ENCODE measurements at regions not wholly inside any gene's neighbourhood (a gene's known extent, or its start where the extent isn't known, plus 50 kb on each side); places are given as distances from the start of the nearest gene placed in this dataset.

- ATAC-seq (no peak), FAIRE-seq (no peak), DNase-seq (ENCODE audit: extremely low read depth in 1 of 4, low spot score in 3 of 4) (no peak)
- Histone ChIP-seq H2AFZ (ENCODE audit: low read depth, low read length) (no peak overlapping the region), H3K27me3 (ENCODE audit: control insufficient read depth in 2 of 2, insufficient read depth in 2 of 2, low read length in 2 of 2) (no peaks in the 10 kb centered on the region), H3K4me1 (replicated peaks in 1 of 2; ENCODE audit: control insufficient read depth in 2 of 2, insufficient read depth in 2 of 2, low read length in 2 of 2) (no peaks in the 10 kb centered on the region), H3K79me2 (ENCODE audit: control insufficient read depth, insufficient read depth, low read length) (no peaks in the 10 kb centered on the region), H3K4me2 (ENCODE audit: insufficient read depth, low read length) (no peak overlapping the region), H4K20me1 (replicated peaks; ENCODE audit: control insufficient read depth, insufficient read depth, low read length) (no peaks in the 10 kb centered on the region), H3K9me1 (ENCODE audit: control insufficient read depth, insufficient read depth, low read length) (no peaks in the 10 kb centered on the region), H3K36me3 (ENCODE audit: control insufficient read depth, insufficient read depth, low read length) (no peaks in the 10 kb centered on the region), H3K4me3 (no peak overlapping the region), H3K27ac (ENCODE audit: extremely low read depth, low read depth, low read length) (no peak overlapping the region), H3K9ac (ENCODE audit: insufficient read depth in 1 of 2, low read depth in 2 of 2, low read length in 2 of 2) (no peak overlapping the region), H3K9me3 (replicated peaks; ENCODE audit: control insufficient read depth, insufficient read depth, low read depth, low read length) (no peaks in the 10 kb centered on the region)
- POLR2A ChIA-PET = no interaction called here
- intact Hi-C loops (cut with micrococcal nuclease) = no loop called here
- WGBS (ENCODE audit: insufficient coverage, low coverage, missing lambda C conversion rate) = 2% methylated on average over 3 of the region's 3 CpGs
- in situ Hi-C loops (cut with MboI) = no loop called here
- TF ChIP-seq GTF3C2 (IDR thresholded peaks at IDR 0.05; ENCODE audit: borderline replicate concordance, extremely low read depth, insufficient read length) (no peak), ZNF143 (CRISPR knock-in tag; IDR thresholded peaks at IDR 0.05) (no peak), SIX5 (IDR thresholded peaks at IDR 0.05; ENCODE audit: borderline replicate concordance in 1 of 2, insufficient read depth in 1 of 2, low read depth in 1 of 2, low read length in 2 of 2) (no peak), ZMIZ1 (IDR thresholded peaks at IDR 0.05; ENCODE audit: low read depth in 2 of 2, low read length in 2 of 2) (no peak), ZFP30 (CRISPR knock-in tag; IDR thresholded peaks at IDR 0.05; ENCODE audit: borderline replicate concordance) (no peak), ZNF444 (CRISPR knock-in tag; IDR thresholded peaks at IDR 0.05) (no peak), NUFIP1 (IDR thresholded peaks at IDR 0.05; ENCODE audit: partially characterized antibody) (no peak), MAFG (tag; conservative IDR thresholded peaks at IDR 0.05) (no peak), ZNF134 (CRISPR knock-in tag; conservative IDR thresholded peaks at IDR 0.05) (no peak), TRIM28 (IDR thresholded peaks at IDR 0.05) (no peak), ZNF232 (CRISPR knock-in tag; IDR thresholded peaks at IDR 0.05) (no peak), ZNF324 (CRISPR knock-in tag; IDR thresholded peaks at IDR 0.05) (no peak)
- CTCF ChIA-PET (ENCODE audit: low intra/inter-chr PET ratio) = no interaction called here
- no TSS peak for BruUV-seq (replicated peaks)
Observed at GRCh38 chr3:1726741-1727140, 371.9 kb upstream of the CNTN4 start.
